PC-3 (cell line): ENCODE measurements at regions not wholly inside any gene's neighbourhood (a gene's known extent, or its start where the extent isn't known, plus 50 kb on each side); places are given as distances from the start of the nearest gene placed in this dataset.
"Not testable (repeated sequence)": the region's sequence is repeated elsewhere in the genome, so short reads cannot be mapped to it uniquely, and the experiment has no call there.

Source experiments
- ATAC-seq: fragments of 200-7000 bp; cut with Tn5 transposase; 2 replicates; pipeline ENCODE4 v1.9.1; 2020; ENCODE audit warnings: mild to moderate bottlenecking, moderate library complexity
- BruUV-seq: library from RNA; stranded (reverse); fragments of 400-500 nt; replicated peaks from 2 replicates; lab custom pipeline; 2021; lab: Mats Ljungman, UMichigan
- CTCF ChIA-PET: fragments of 300-600 bp; sonication (Branson Sonifier 250); formaldehyde crosslinking; loops from one replicate; lab custom pipeline; 2022; ENCODE audit warnings: antibody characterized with exemption; lab: Charles Lee
- POLR2A ChIA-PET: fragments of 300-600 bp; sonication (Branson Sonifier 250); formaldehyde crosslinking; loops from one replicate; lab custom pipeline; 2022; ENCODE audit warnings: antibody characterized with exemption; ENCODE audit not compliant: unreplicated experiment; lab: Charles Lee
- DNase-seq: peaks from one replicate; pipeline ENCODE4 v3.0.0-alpha.2; 2015
- H2AFZ ChIP-seq: fragments of 300-600 bp; sonication (generic); 2 replicates; pipeline ENCODE4 v1.6.0; 2016; ENCODE audit warnings: antibody characterized with exemption, low read length
- H3F3A ChIP-seq: fragments of 300-600 bp; sonication (generic); one replicate; pipeline ENCODE4 v1.6.0; 2017; ENCODE audit warnings: antibody characterized with exemption, low read length, control low read depth, mild to moderate bottlenecking; ENCODE audit not compliant: unreplicated experiment
- H3K27ac ChIP-seq: fragments of 300-600 bp; sonication (generic); 2 replicates; pipeline ENCODE4 v1.5.1; 2016; ENCODE audit warnings: mild to moderate bottlenecking, low read length
- H3K27me3 ChIP-seq: fragments of 300-600 bp; sonication (generic); 2 replicates; pipeline ENCODE4 v1.6.1; 2016; ENCODE audit warnings: low read length, mixed read lengths
- H3K36me3 ChIP-seq: fragments of 300-600 bp; sonication (generic); 2 replicates; pipeline ENCODE4 v1.6.1; 2016; ENCODE audit warnings: low read depth, mixed run types, low read length, mixed read lengths
- H3K4me1 ChIP-seq: fragments of 300-600 bp; sonication (generic); 2 replicates; pipeline ENCODE4 v1.5.1; 2016; ENCODE audit warnings: low read length; ENCODE audit not compliant: insufficient read depth
- H3K4me2 ChIP-seq: fragments of 300-600 bp; sonication (generic); 2 replicates; pipeline ENCODE4 v1.6.0; 2016; ENCODE audit warnings: low read length
- H3K4me3 ChIP-seq: fragments of 300-600 bp; sonication (generic); 2 replicates; pipeline ENCODE4 v1.5.1; 2016; ENCODE audit warnings: mild to moderate bottlenecking, low read length, mixed read lengths
- H3K79me2 ChIP-seq: fragments of 300-600 bp; sonication (generic); 2 replicates; pipeline ENCODE4 v1.6.1; 2017; ENCODE audit warnings: low read length, mixed read lengths
- H3K9ac ChIP-seq: fragments of 300-600 bp; sonication (generic); 2 replicates; pipeline ENCODE4 v1.6.0; 2016; ENCODE audit warnings: mild to moderate bottlenecking, low read length
- H3K9me2 ChIP-seq: fragments of 300-600 bp; sonication (generic); replicated peaks from 2 replicates; pipeline ENCODE4 v1.6.1; 2016; ENCODE audit warnings: mixed run types, low read length, mixed read lengths
- H3K9me3 ChIP-seq: fragments of 300-600 bp; sonication (generic); 2 replicates; pipeline ENCODE4 v1.6.1; 2016; ENCODE audit warnings: low read length, mixed read lengths
- H4K20me1 ChIP-seq: fragments of 300-600 bp; sonication (generic); 2 replicates; pipeline ENCODE4 v1.6.1; 2016; ENCODE audit warnings: low read length, mixed read lengths
- EZH2 ChIP-seq: fragments of 300-600 bp; sonication (generic); IDR thresholded peaks from one replicate; pipeline ENCODE4 v1.6.1; 2017; ENCODE audit warnings: antibody characterized with exemption, mild to moderate bottlenecking, low read length; ENCODE audit not compliant: unreplicated experiment
- EZH2phosphoT487 ChIP-seq: fragments of 300-600 bp; sonication (generic); IDR thresholded peaks from 2 replicates; pipeline ENCODE4 v1.6.1; 2018; ENCODE audit warnings: mild to moderate bottlenecking, antibody characterized with exemption, low read length, borderline replicate concordance
- intact Hi-C: fragments of 100-400 bp; cut with micrococcal nuclease; formaldehyde crosslinking; loops from 2 replicates; pipeline ENCODE4 v1.9.0; 2023
- TF ChIP-seq, protein P1 (sequence below): fragments of 300-600 bp; sonication (generic); conservative IDR thresholded peaks from 2 replicates; pipeline ENCODE4 v1.5.1; 2017; ENCODE audit warnings: antibody characterized with exemption, low read depth, mild to moderate bottlenecking, low read length

DNA sequence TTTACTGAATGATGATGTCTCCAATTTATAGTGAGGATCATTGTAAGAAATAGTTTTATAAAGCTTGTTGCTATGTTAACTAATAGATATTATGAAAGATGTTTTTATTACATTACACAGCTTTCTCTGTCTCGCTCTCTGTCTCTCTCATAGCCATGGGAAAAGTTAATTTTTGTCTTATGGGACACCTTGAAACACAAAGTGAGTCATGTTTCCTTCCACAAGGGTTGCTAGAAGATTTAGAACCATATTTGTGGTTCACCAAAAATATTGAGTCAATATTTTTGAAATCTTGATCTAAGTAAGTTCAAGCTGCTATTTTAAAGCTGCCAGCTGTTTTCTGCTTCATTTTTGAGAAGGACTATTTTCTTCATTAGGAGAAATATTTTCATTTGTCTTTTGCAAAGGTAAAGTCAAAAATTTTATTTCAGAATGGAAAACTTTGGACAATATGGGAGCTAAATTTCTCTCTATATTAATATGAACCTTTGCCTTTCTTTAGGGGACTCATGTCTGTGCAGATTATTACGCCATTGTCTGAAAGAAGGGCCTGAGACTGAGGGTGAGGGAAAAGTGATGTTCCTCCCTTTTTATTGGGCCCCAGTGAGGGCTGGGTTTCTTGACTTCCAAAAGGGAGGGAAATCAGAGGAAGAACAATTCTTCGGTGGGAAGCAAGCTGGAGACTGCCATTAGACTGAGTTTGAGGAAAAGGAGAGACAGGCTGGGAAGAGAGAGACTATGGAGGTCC is 87.9 kb upstream of the SLC24A2 start:
- Histone ChIP-seq H4K20me1 (no peaks in the 10 kb centered on the region), H3F3A (no peaks in the 10 kb centered on the region), H3K4me1 (no peaks in the 10 kb centered on the region), H3K36me3 (no peaks in the 10 kb centered on the region), H3K79me2 (no peaks in the 10 kb centered on the region), H3K9ac (no peak overlapping the region), H2AFZ (no peak overlapping the region), H3K27ac (no peak overlapping the region), H3K9me3 (no peaks in the 10 kb centered on the region), H3K9me2 (no peaks in the 10 kb centered on the region), H3K4me2 (no peak overlapping the region), H3K27me3 (peaks cover 10% of the 10 kb centered on the region; the same call in 1 of the 2 replicates), H3K4me3 (no peak overlapping the region)
- no peak for TF ChIP-seq EZH2phosphoT487
- TF ChIP-seq, protein P1, sequence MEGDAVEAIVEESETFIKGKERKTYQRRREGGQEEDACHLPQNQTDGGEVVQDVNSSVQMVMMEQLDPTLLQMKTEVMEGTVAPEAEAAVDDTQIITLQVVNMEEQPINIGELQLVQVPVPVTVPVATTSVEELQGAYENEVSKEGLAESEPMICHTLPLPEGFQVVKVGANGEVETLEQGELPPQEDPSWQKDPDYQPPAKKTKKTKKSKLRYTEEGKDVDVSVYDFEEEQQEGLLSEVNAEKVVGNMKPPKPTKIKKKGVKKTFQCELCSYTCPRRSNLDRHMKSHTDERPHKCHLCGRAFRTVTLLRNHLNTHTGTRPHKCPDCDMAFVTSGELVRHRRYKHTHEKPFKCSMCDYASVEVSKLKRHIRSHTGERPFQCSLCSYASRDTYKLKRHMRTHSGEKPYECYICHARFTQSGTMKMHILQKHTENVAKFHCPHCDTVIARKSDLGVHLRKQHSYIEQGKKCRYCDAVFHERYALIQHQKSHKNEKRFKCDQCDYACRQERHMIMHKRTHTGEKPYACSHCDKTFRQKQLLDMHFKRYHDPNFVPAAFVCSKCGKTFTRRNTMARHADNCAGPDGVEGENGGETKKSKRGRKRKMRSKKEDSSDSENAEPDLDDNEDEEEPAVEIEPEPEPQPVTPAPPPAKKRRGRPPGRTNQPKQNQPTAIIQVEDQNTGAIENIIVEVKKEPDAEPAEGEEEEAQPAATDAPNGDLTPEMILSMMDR = no peak
- BruUV-seq = no TSS peak
- ATAC-seq = no peak
- intact Hi-C loops = no loop called here
- no peak for DNase-seq
- CTCF ChIA-PET = no interaction called here
- POLR2A ChIA-PET = no interaction called here

DNA sequence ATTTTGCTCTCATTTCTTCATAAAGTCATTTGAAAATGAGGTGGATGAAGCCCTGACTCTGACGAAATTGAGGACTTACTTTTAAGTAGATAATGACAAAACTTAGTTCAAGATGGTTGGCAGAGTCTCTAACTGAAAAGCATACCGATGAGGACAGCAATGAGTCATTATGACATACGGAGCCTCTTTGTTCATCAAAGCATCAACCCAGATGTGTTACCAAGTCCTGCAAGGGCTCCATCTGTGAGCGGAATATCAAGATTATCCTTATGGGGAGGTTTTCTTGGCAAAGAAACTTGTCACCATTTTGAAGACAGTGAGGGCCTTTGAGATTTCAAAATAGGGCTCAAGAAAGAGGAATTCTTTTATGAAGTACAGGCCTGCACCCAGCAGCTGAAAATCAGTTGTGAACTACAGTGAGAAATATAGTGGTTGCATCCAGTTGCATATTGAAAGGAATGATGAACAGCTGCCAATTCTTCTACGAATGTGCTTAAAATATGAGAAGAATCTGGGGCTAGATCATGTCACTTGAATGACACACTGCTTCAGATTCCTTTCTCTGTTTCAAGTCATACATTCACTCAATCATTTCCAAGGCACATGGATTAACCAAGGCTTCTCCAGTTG is 86.6 kb upstream of the SLC24A2 start:
- CTCF ChIA-PET = no interaction called here

DNA sequence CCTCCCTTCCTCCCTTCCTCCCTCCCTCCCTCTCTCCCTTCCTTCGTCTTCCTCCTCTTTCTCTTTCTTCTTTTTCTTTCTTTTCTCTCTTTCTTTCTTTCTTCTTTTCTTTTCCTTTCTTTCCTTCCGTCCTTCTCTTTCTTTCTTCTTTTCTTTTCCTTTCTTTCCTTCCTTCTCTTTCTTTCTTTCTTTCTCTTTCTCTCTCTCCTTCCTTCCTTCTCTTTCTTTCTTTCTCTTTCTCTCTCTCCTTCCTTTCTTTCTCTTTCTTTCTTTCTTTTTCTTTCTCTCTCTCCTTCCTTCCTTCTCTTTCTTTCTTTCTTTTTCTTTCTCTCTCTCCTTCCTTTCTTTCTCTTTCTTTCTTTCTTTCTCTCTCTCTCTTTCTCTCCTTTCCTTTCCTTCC is 84.4 kb upstream of the SLC24A2 start:
- CTCF ChIA-PET = not testable (repeated sequence)

More for the DNA sequence above, 86.6 kb upstream of the SLC24A2 start:
- DNase-seq (no peak), ATAC-seq (no peak)
- POLR2A ChIA-PET = no interaction called here
- no TSS peak for BruUV-seq
- Histone ChIP-seq H3K27ac (no peak overlapping the region), H3K36me3 (no peaks in the 10 kb centered on the region), H3K9ac (no peak overlapping the region), H4K20me1 (no peaks in the 10 kb centered on the region), H3F3A (no peaks in the 10 kb centered on the region), H3K4me2 (no peak overlapping the region), H2AFZ (no peak overlapping the region), H3K79me2 (no peaks in the 10 kb centered on the region), H3K9me2 (no peaks in the 10 kb centered on the region), H3K4me3 (no peak overlapping the region), H3K4me1 (no peaks in the 10 kb centered on the region), H3K27me3 (peaks cover 4% of the 10 kb centered on the region; the same call in 1 of the 2 replicates), H3K9me3 (no peaks in the 10 kb centered on the region)
- TF ChIP-seq, protein P1 = no peak
- TF ChIP-seq EZH2 (no peak), EZH2phosphoT487 (no peak)
- intact Hi-C loops = no loop called here

More for the DNA sequence above, 84.4 kb upstream of the SLC24A2 start:
- H3K36me3 ChIP-seq, intact Hi-C loops, H3K4me1 ChIP-seq, H3K9ac ChIP-seq, BruUV-seq, H3K27ac ChIP-seq, H3K4me2 ChIP-seq, POLR2A ChIA-PET, H3F3A ChIP-seq, H2AFZ ChIP-seq, H3K9me3 ChIP-seq, DNase-seq, H3K9me2 ChIP-seq, ATAC-seq, H3K27me3 ChIP-seq, H4K20me1 ChIP-seq, H3K79me2 ChIP-seq, H3K4me3 ChIP-seq: not testable (repeated sequence)
